ENCODE measurements at regions not wholly inside any gene's neighbourhood (a gene's known extent, or its start where the extent isn't known, plus 50 kb on each side); places are given as distances from the start of the nearest gene placed in this dataset.

DNA sequence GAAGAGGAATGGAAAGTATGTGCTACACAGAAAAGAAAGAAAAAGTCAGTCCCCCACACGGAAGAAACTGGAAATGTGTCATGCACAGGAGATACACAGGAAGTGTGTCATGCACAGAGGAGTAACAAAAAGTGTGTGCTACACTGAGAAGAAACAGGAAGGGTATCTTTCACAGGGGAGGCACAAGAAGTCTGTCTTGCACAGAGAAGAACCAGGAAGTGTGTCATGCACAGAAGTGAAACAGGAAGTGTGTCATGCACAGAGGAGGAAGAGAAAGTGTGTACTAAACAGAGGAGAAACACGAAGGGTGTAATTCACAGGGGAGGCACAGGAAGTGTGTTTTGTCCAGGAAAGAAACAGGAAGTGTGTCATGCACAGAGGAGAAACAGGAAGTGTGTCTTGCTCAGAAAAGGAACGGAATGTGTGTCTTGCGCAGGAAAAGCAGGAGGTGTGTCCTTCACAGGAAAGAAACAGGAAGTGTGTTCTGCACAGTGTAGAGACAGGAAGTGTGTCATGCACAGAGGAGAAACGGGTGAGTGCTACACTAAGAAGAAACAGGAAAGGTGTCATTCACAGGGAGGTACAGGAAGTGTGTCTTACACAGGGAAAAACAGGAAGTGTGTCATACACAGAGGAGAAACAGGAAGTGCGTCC is 527.2 kb upstream of the PRKX start:
- no peak for DNase-seq

- no peak for DNase-seq
Observed at GRCh38 chrX:4239650-4240540, 526.4 kb upstream of the PRKX start.

DNA sequence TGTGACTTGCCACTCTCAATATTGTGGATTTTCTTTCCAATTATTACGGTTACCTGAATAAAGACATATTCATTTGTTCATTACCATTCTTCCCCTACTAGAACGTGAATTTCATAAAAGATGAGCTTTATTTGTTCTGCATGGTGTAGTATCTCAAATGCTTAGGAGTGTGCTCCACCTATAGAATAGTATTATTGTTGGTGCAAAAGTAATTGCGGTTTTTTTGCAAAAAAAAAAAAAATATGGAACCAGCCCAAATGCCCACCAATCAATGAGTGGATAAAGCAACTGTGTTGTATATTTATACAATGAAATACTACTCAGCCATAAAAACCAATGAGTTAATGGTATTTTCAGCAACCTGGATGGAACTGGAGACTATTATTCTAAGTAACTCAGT is 525.5 kb upstream of the PRKX start:
- DNase-seq = no peak

DNA sequence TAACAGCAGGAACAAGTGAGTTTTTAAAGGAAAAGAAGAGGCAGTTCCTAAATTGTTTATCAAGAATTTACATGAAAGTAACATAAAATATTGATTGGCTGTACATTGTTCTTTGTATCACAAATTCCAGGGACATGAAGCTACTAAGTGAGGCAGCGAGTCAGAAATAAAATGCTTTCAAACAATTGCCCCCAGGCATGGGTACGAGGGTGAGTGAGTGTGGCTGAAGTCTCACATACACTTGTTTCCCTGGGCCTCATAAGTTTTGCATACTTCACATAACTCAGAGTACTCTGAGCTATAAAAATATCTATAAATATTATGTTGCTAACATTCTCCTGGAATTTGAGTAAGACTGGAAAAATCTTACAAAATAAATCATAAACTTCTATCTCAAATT is 511.6 kb upstream of the PRKX start:
- DNase-seq = no peak

DNA sequence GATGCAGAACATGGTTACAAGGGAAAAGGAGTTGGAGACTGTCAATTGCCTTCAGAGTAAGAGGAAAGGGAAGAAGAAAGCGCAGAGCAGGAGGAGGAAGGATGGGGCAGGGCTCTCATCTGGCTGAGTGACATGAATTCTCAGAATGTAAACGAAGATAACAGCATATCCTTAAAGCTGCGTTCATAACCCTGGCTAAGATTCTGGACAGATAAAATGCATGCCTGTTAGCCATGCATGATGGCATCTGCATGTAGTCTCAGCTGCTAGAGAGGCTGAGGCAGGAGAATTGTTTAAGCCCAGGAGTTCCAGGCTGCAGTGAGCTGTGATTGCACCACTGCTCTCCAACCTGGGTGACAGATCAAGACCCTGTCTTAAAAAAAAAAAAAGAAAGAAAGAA is 493.5 kb upstream of the PRKX start:
- no peak for DNase-seq

- DNase-seq = no peak
Observed at GRCh38 chrX:4197971-4198370, 484.5 kb upstream of the PRKX start.

DNA sequence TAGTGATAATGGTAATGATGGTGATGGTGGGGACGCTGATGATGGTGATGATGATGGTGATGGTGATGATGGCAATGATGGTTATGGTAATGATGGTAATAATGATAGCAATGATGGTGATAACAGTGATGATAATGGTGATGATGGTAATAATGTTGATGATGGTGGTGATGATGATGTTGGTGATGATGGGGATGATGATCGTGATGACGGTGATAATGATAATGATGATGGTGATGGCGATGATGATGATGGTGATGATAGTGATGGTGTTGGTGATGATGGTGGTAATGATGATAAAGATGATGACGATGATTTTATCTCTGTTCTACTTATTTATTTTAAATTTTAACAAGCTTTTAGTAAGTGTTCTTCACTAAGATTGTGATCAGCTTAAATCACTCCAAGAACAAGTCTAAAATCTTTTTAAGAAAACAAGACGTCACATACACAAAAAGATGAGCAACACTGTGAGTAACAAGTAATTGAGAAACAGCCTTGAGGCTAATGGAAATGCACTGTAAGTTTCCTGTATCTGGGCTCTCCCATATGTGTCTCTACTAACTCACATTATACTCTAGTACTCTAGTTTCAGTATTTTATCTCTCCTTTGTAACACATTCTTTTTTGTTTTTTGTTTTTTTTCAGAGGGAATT is 480.2 kb upstream of the PRKX start:
- no peak for DNase-seq

GRCh38 chrX:4186331-4186730 is 472.9 kb upstream of the PRKX start:
- no peak for DNase-seq

GRCh38 chrX:4185086-4185485 is 471.6 kb upstream of the PRKX start:
- DNase-seq = no peak

- DNase-seq = no peak
Observed at GRCh38 chrX:4182408-4182806, 469.0 kb upstream of the PRKX start.

- no peak for DNase-seq
Observed at GRCh38 chrX:4181782-4182407, 468.4 kb upstream of the PRKX start.

- no peak for DNase-seq
Observed at GRCh38 chrX:4179031-4179430, 465.6 kb upstream of the PRKX start.

- no peak for DNase-seq
Observed at GRCh38 chrX:4175221-4175620, 461.8 kb upstream of the PRKX start.

GRCh38 chrX:4173743-4174142 is 460.3 kb upstream of the PRKX start:
- DNase-seq = no peak

- no peak for DNase-seq
Observed at GRCh38 chrX:4151798-4152197, 438.3 kb upstream of the PRKX start.

GRCh38 chrX:4150259-4150658 is 436.8 kb upstream of the PRKX start:
- no peak for DNase-seq

- DNase-seq = no peak
Observed at GRCh38 chrX:4129626-4130025, 416.2 kb upstream of the PRKX start.

DNA sequence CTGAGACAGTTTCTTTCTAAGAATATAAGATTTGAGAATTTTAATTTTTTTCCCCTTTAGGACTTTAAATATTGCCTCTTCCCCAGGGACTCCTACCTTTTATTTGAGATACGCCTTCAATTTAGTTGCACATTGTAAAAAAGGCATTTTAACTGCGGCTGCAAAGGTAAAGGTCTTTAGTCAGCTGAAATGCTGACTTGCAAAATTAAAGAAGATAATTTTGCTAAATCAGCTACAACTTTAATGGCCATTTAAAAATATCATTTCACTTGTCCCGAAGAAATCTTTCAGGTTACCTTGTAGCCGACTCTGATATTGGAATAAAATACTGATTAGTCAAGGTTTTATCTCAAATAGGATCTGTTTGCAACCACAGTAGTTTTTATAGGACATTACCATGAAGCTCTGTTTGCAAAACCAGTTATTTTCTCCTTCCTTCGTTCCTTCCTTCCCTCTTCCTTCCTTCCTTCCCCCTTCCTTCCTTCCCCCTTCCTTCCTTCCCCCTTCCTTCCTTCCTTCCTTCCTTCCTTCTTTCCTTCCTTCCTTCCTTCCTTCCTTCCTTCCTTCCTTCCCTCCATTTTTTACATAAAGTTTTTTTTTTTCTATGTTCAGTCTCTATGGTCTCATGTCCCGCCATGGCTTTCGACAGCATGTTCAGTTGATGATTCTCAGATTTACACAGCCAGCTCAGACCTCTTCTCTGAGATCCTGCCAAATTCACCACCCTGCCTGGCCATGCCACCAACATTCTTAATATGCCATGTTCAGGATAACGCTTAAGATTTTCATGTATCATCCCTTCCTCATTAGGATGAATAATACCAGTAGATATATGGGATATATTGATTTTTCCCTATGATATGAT is 405.4 kb upstream of the PRKX start:
- no peak for DNase-seq

- no peak for DNase-seq
Observed at GRCh38 chrX:4110964-4111363, 397.5 kb upstream of the PRKX start.

GRCh38 chrX:4094926-4095325 is 381.5 kb upstream of the PRKX start:
- no peak for DNase-seq

- DNase-seq = no peak
Observed at GRCh38 chrX:4091046-4091760, 377.8 kb upstream of the PRKX start.
